Muscle of leg (tissue), 3 donors: ENCODE measurements at regions not wholly inside any gene's neighbourhood (a gene's known extent, or its start where the extent isn't known, plus 50 kb on each side); places are given as distances from the start of the nearest gene placed in this dataset.

Experiments
- DNase-seq: peaks from one replicate; pipeline ENCODE4 v3.0.0; 2013
- H3K27ac ChIP-seq: one replicate; pipeline ENCODE4 v1.5.1; 2013; ENCODE audit warnings: mild to moderate bottlenecking, low read length, control low read depth
- H3K27me3 ChIP-seq: one replicate; pipeline ENCODE4 v1.6.1; 2013; ENCODE audit warnings: low read length; ENCODE audit not compliant: control insufficient read depth, insufficient read depth
- H3K36me3 ChIP-seq: one replicate; pipeline ENCODE4 v1.6.1; 2013; ENCODE audit warnings: low read length; ENCODE audit not compliant: control insufficient read depth, insufficient read depth
- H3K4me1 ChIP-seq: one replicate; pipeline ENCODE4 v1.6.1; 2013; ENCODE audit warnings: low read length; ENCODE audit not compliant: control insufficient read depth, insufficient read depth
- H3K4me3 ChIP-seq: one replicate; pipeline ENCODE4 v1.5.1; 2013; ENCODE audit warnings: low read length, control low read depth
- H3K9me3 ChIP-seq: replicated peaks from 2 replicates; pipeline ENCODE4 v1.6.1; 2013; ENCODE audit warnings: low read depth, low read length; ENCODE audit not compliant: control insufficient read depth
- WGBS: methylation state at CpG from one replicate; pipeline ENCODE4 v1.1.5; 2013; ENCODE audit warnings: missing lambda C conversion rate; ENCODE audit not compliant: insufficient coverage; 5-methylcytosine and 5-hydroxymethylcytosine counted together

- no peak overlapping the region for H3K4me3 ChIP-seq
- H3K27ac ChIP-seq = no peak overlapping the region
- no peaks in the 10 kb centered on the region for H3K36me3 ChIP-seq
- DNase-seq = no peak
- H3K9me3 ChIP-seq = no peaks in the 10 kb centered on the region
- no CpG with 5 or more reads among the region's 3 CpGs for whole genome bisulfite sequencing
- no peaks in the 10 kb centered on the region for H3K27me3 ChIP-seq
- no peaks in the 10 kb centered on the region for H3K4me1 ChIP-seq
These were observed 245.8 kb upstream of the SMIM31 start for GRCh38 chr4:164508097-164508496.

GRCh38 chr4:164508771-164509170 lies 245.2 kb upstream of the SMIM31 start:
- Histone ChIP-seq H3K4me3 (no peak overlapping the region), H3K36me3 (no peaks in the 10 kb centered on the region), H3K4me1 (no peaks in the 10 kb centered on the region), H3K27ac (no peak overlapping the region), H3K27me3 (no peaks in the 10 kb centered on the region), H3K9me3 (no peaks in the 10 kb centered on the region)
- no peak for DNase-seq
- no CpG with 5 or more reads among the region's 1 CpG for WGBS

DNA sequence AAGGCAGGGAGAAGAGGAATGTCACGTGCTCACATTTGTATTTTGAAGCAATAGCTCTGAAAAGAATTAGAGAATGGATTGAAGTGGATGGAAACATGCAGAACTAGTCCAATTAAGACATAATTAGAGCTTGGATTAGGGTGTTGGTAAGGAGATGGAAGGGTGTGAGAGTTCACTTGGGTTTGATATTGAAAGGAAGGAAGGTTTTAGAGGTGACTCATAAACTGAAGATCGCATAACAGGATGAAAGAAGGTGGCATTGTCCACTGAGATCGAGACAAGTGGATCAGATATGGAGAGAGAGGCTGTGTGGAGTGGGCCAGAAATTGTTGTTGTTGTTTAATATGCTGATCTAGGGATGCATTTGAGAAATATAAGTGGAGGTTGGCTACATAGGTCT lies 244.0 kb upstream of the SMIM31 start:
- Histone ChIP-seq H3K4me1 (no peaks in the 10 kb centered on the region), H3K4me3 (no peak overlapping the region), H3K9me3 (no peaks in the 10 kb centered on the region), H3K27me3 (no peaks in the 10 kb centered on the region), H3K27ac (no peak overlapping the region), H3K36me3 (no peaks in the 10 kb centered on the region)
- no peak for DNase-seq
- WGBS = 50% methylated on average over 3 of the region's 3 CpGs

- DNase-seq = no peak
- no CpG with 5 or more reads among the region's 2 CpGs for WGBS
These were observed 241.8 kb upstream of the SMIM31 start for GRCh38 chr4:164512124-164512523.

DNA sequence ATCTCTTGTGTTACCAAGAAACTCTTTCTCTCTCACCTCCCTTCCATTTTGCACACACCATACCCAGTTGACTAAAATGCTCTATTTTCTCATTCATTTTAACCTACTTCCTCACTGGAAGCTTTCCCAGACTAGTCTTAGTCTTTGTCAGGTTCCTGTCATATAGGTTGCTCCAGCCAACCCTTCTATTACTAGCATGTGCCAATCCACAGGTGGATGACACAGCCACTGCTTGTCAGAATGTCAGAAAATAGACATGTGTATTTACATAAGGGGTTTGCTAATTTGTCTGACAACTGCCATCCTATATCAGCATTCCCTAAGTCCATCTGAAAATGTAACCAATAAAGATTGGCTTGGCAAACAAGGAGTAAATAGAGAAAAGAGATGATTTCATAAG lies 239.2 kb upstream of the SMIM31 start:
- Histone ChIP-seq H3K27me3 (no peaks in the 10 kb centered on the region), H3K4me1 (no peaks in the 10 kb centered on the region), H3K9me3 (peaks cover 2% of the 10 kb centered on the region), H3K36me3 (no peaks in the 10 kb centered on the region), H3K27ac (no peak overlapping the region), H3K4me3 (no peak overlapping the region)
- no peak for DNase-seq

More at GRCh38 chr4:164512124-164512523, 241.8 kb upstream of the SMIM31 start:
- no peaks in the 10 kb centered on the region for H3K27me3 ChIP-seq
- H3K9me3 ChIP-seq = peaks cover 2% of the 10 kb centered on the region
- no peaks in the 10 kb centered on the region for H3K36me3 ChIP-seq
- H3K4me1 ChIP-seq = no peaks in the 10 kb centered on the region
- no peak overlapping the region for H3K4me3 ChIP-seq
- H3K27ac ChIP-seq = no peak overlapping the region

- WGBS = no CpG with 5 or more reads among the region's 4 CpGs
These were observed 229.1 kb upstream of the SMIM31 start for GRCh38 chr4:164524789-164525188.

DNA sequence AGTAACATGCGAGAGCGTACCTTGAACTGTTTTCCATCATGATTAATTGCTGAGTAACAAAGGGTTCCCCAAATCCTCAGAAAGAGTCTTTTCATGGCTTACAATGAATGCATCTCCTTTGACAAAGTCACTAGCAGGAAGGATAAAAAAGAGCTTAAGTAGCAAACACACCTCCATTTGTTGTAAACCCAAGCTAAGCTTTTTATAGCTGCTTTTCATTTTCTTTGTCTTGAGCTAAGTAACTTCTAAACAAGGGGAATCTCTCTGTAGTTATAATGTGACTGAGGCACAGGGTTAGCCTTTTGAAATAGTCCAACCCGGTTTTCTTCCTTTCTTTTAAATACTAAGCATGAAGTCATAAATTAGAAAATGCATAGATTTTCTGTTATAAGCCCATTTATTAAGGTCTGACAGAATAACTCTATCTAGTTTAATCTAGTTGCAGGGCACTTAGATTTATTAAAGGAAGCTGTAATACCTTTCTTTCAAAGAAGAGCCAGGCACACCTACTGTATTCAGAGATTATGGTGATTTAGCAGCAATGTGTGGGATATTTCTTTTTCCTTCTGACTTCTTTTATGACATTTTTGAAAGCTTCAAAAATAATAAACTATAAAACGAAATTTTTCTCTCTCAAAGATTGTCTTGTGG lies 226.9 kb upstream of the SMIM31 start:
- Histone ChIP-seq H3K9me3 (peaks cover 4% of the 10 kb centered on the region), H3K4me1 (no peaks in the 10 kb centered on the region), H3K36me3 (no peaks in the 10 kb centered on the region), H3K4me3 (no peak overlapping the region), H3K27ac (no peak overlapping the region), H3K27me3 (no peaks in the 10 kb centered on the region)
- no CpG with 5 or more reads among the region's 4 CpGs for WGBS
- DNase-seq = no peak

More at GRCh38 chr4:164524789-164525188, 229.1 kb upstream of the SMIM31 start:
- H3K27me3 ChIP-seq = no peaks in the 10 kb centered on the region
- H3K4me3 ChIP-seq = no peak overlapping the region
- no peaks in the 10 kb centered on the region for H3K4me1 ChIP-seq
- H3K36me3 ChIP-seq = no peaks in the 10 kb centered on the region
- no peak for DNase-seq
- H3K9me3 ChIP-seq = peaks cover 3% of the 10 kb centered on the region
- H3K27ac ChIP-seq = no peak overlapping the region

GRCh38 chr4:164529058-164529457 lies 224.9 kb upstream of the SMIM31 start:
- Histone ChIP-seq H3K27me3 (no peaks in the 10 kb centered on the region), H3K4me1 (no peaks in the 10 kb centered on the region), H3K27ac (no peak overlapping the region), H3K9me3 (peaks cover 4% of the 10 kb centered on the region), H3K4me3 (no peak overlapping the region), H3K36me3 (no peaks in the 10 kb centered on the region)
- WGBS = no CpG with 5 or more reads among the region's 2 CpGs
- no peak for DNase-seq

- H3K27me3 ChIP-seq = no peaks in the 10 kb centered on the region
- no peaks in the 10 kb centered on the region for H3K4me1 ChIP-seq
- DNase-seq = no peak
- peaks cover 4% of the 10 kb centered on the region for H3K9me3 ChIP-seq
- H3K4me3 ChIP-seq = no peak overlapping the region
- H3K27ac ChIP-seq = no peak overlapping the region
- no peaks in the 10 kb centered on the region for H3K36me3 ChIP-seq
- no CpG with 5 or more reads among the region's 5 CpGs for WGBS
These were observed 224.4 kb upstream of the SMIM31 start for GRCh38 chr4:164529486-164529885.

GRCh38 chr4:164531336-164531735 lies 222.6 kb upstream of the SMIM31 start:
- Histone ChIP-seq H3K27ac (no peak overlapping the region), H3K36me3 (no peaks in the 10 kb centered on the region), H3K4me3 (no peak overlapping the region), H3K27me3 (no peaks in the 10 kb centered on the region), H3K9me3 (peaks cover 4% of the 10 kb centered on the region), H3K4me1 (no peaks in the 10 kb centered on the region)
- WGBS = 91% methylated on average over 2 of the region's 4 CpGs
- DNase-seq = no peak

GRCh38 chr4:164536814-164537213 lies 217.1 kb upstream of the SMIM31 start:
- no peaks in the 10 kb centered on the region for H3K27me3 ChIP-seq
- no peak overlapping the region for H3K27ac ChIP-seq
- H3K4me3 ChIP-seq = no peak overlapping the region
- no peaks in the 10 kb centered on the region for H3K4me1 ChIP-seq
- no peaks in the 10 kb centered on the region for H3K36me3 ChIP-seq
- 20% methylated on average over 1 of the region's 2 CpGs for WGBS
- peaks cover 9% of the 10 kb centered on the region for H3K9me3 ChIP-seq
- peak; percentile 88 for DNase-seq
